Kidney (tissue), 13 donors: ENCODE measurements at regions not wholly inside any gene's neighbourhood (a gene's known extent, or its start where the extent isn't known, plus 50 kb on each side); places are given as distances from the start of the nearest gene placed in this dataset.

Experiments used
- DNase-seq, 5 donors: peaks; one replicate each; pipeline ENCODE4 v3.0.0-alpha.2; 2013 to 2020
- FAIRE-seq: peaks from 2 replicates; lab custom pipeline; 2012; peaks lifted over from hg19 to GRCh38; lab: Jason Lieb, UNC
- H3K27ac ChIP-seq, 2 donors: one replicate each; pipeline ENCODE4 v1.7.0; 2013; ENCODE audit warnings: low read depth in 2 of 2, low read length in 2 of 2, inconsistent platforms in 1 of 2
- H3K27me3 ChIP-seq: one replicate; pipeline ENCODE4 v1.7.1; 2013; ENCODE audit warnings: low read length, inconsistent platforms; ENCODE audit not compliant: control insufficient read depth, insufficient read depth
- H3K36me3 ChIP-seq, 3 donors: one replicate each; pipeline versions ENCODE4 v1.7.0 to v1.7.1; 2013; ENCODE audit warnings: low read length in 3 of 3, control low read depth in 1 of 3, inconsistent platforms in 1 of 3; ENCODE audit not compliant: insufficient read depth in 3 of 3, control insufficient read depth in 2 of 3
- H3K4me1 ChIP-seq, 3 donors: one replicate each; pipeline versions ENCODE4 v1.7.0 to v1.7.1; 2013; ENCODE audit warnings: low read length in 3 of 3, inconsistent platforms in 1 of 3, low read depth in 1 of 3; ENCODE audit not compliant: control insufficient read depth in 2 of 3, insufficient read depth in 2 of 3
- H3K4me3 ChIP-seq, 3 donors: one replicate each; pipeline versions ENCODE4 v1.7.0 to v1.8.1; 2013; ENCODE audit warnings: low read length in 3 of 3, control low read depth in 1 of 3, inconsistent platforms in 1 of 3
- H3K9ac ChIP-seq, 3 donors: one replicate each; pipeline versions ENCODE4 v1.7.0 to v1.7.1; 2013; ENCODE audit warnings: low read length in 3 of 3, control low read depth in 1 of 3, inconsistent platforms in 1 of 3
- H3K9me3 ChIP-seq, 3 donors: one replicate each; pipeline versions ENCODE4 v1.7.0 to v1.7.1; 2013; ENCODE audit warnings: low read length in 3 of 3, control low read depth in 1 of 3, inconsistent platforms in 1 of 3; ENCODE audit not compliant: control insufficient read depth in 2 of 3, insufficient read depth in 1 of 3
- intact Hi-C: fragments of 100-400 bp; cut with DNase I; formaldehyde crosslinking; loops from one replicate; pipeline ENCODE4 v1.11.1; 2022
- TF ChIP-seq, protein P1 (sequence below): IDR thresholded peaks from 3 replicates; pipeline ENCODE4 v1.5.1; 2012; ENCODE audit warnings: mild to moderate bottlenecking, moderate library complexity, borderline replicate concordance; ENCODE audit not compliant: insufficient read depth; ENCODE audit errors: extremely low read depth
- donor health status: control.
- donor health status: control.
- donor health status: control.
- donor health status: control.
- donor health status: control.
- donor health status: DM: yes; HTN: yes; CAD: no.
- donor health status: Normal renal cell carcinoma (clear cell type).

DNA sequence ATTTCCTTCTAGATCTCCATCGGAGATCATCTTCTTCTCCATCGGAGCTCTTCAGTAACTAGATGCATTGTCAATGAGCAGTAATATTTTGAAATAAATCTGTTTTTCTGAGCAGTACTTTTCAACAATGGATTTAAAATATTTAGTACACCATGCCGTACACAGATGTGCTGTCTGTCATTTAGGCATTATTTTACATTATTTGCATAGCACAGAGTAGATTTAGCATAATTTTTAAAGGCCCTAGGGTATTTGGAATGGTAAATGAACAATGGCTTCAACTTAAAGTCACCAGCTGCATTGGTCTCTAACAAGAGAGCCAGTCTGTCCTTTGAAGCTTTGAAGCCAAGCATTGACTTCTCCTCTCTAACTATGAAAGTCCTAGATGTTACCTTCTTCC, 95.4 kb upstream of the ANKFN1 start:
- Histone ChIP-seq H3K36me3 (no peaks in the 10 kb centered on the region), H3K27ac (no peak overlapping the region), H3K4me1 (no peaks in the 10 kb centered on the region), H3K27me3 (no peaks in the 10 kb centered on the region), H3K9ac (no peak overlapping the region), H3K4me3 (no peak overlapping the region), H3K9me3 (no peaks in the 10 kb centered on the region)
- intact Hi-C loops: no loop called here
- FAIRE-seq (no peak), DNase-seq (no peak)
- TF ChIP-seq, protein P1, sequence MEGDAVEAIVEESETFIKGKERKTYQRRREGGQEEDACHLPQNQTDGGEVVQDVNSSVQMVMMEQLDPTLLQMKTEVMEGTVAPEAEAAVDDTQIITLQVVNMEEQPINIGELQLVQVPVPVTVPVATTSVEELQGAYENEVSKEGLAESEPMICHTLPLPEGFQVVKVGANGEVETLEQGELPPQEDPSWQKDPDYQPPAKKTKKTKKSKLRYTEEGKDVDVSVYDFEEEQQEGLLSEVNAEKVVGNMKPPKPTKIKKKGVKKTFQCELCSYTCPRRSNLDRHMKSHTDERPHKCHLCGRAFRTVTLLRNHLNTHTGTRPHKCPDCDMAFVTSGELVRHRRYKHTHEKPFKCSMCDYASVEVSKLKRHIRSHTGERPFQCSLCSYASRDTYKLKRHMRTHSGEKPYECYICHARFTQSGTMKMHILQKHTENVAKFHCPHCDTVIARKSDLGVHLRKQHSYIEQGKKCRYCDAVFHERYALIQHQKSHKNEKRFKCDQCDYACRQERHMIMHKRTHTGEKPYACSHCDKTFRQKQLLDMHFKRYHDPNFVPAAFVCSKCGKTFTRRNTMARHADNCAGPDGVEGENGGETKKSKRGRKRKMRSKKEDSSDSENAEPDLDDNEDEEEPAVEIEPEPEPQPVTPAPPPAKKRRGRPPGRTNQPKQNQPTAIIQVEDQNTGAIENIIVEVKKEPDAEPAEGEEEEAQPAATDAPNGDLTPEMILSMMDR: no peak

- intact Hi-C loops: no loop called here
- no peaks in the 10 kb centered on the region for H3K9me3 ChIP-seq
- no peak for FAIRE-seq
Observed at GRCh38 chr17:56064506-56064905, 88.8 kb upstream of the ANKFN1 start.

GRCh38 chr17:56074361-56074890, 78.8 kb upstream of the ANKFN1 start:
- H3K36me3 ChIP-seq: no peaks in the 10 kb centered on the region
- TF ChIP-seq, protein P1: no peak
- DNase-seq: peak in 2 of 5 donors; percentile 6 to 15
- intact Hi-C loops: no loop called here
- H3K27me3 ChIP-seq: no peaks in the 10 kb centered on the region
- H3K27ac ChIP-seq: no peak overlapping the region
- no peak for FAIRE-seq
- no peaks in the 10 kb centered on the region for H3K4me1 ChIP-seq
- no peak overlapping the region for H3K9ac ChIP-seq
- no peak overlapping the region for H3K4me3 ChIP-seq
- H3K9me3 ChIP-seq: no peaks in the 10 kb centered on the region

More at GRCh38 chr17:56064506-56064905, 88.8 kb upstream of the ANKFN1 start:
- no peak overlapping the region for H3K9ac ChIP-seq
- no peaks in the 10 kb centered on the region for H3K27me3 ChIP-seq
- DNase-seq: no peak
- H3K4me1 ChIP-seq: no peaks in the 10 kb centered on the region
- H3K4me3 ChIP-seq: no peak overlapping the region
- H3K27ac ChIP-seq: no peak overlapping the region
- H3K36me3 ChIP-seq: no peaks in the 10 kb centered on the region
- TF ChIP-seq, protein P1: no peak

DNA sequence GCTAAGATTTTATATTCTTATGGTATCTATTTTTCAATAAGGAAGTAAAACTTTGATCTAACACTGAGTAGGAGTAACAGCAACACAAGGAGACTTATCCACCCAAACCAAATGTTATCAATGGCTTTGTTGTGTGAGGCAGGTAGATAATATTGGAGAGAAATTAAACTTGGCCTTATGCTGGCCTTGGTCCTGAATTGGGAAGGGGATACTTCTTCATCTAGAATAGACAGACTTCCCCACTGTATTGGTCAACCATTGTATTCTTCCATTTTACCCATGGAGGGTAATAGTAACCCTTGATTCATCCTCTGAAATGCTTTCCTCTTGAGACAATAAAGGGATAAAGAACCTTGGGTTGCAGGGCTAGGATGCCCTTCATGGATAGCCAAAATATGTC, 76.3 kb upstream of the ANKFN1 start:
- Histone ChIP-seq H3K9me3 (no peaks in the 10 kb centered on the region), H3K27ac (no peak overlapping the region), H3K4me1 (no peaks in the 10 kb centered on the region), H3K27me3 (no peaks in the 10 kb centered on the region), H3K36me3 (no peaks in the 10 kb centered on the region), H3K9ac (no peak overlapping the region), H3K4me3 (no peak overlapping the region)
- TF ChIP-seq, protein P1: no peak
- intact Hi-C loops: no loop called here
- DNase-seq (no peak), FAIRE-seq (no peak)
